ENCODE measurements at regions not wholly inside any gene's neighbourhood (a gene's known extent, or its start where the extent isn't known, plus 50 kb on each side); places are given as distances from the start of the nearest gene placed in this dataset.

GRCh38 chr5:167869125-167869524, 422.3 kb upstream of the WWC1 start:
- no peak for TF ChIP-seq CTCF (conservative IDR thresholded peaks at IDR 0.05; ENCODE audit: control insufficient read depth, insufficient read depth, low read depth, low read length)

GRCh38 chr5:167870055-167870454, 421.4 kb upstream of the WWC1 start:
- H3K4me3 ChIP-seq (ENCODE audit: control insufficient read depth, low read depth, low read length) = no peak overlapping the region
- no peak for TF ChIP-seq CTCF (conservative IDR thresholded peaks at IDR 0.05; ENCODE audit: control insufficient read depth, insufficient read depth, low read depth, low read length)
- DNase-seq (ENCODE audit: low read depth) = peak; percentile 23

More at GRCh38 chr5:167869125-167869524, 422.3 kb upstream of the WWC1 start:
- no peak overlapping the region for H3K4me3 ChIP-seq (ENCODE audit: control insufficient read depth, low read depth, low read length)
- DNase-seq (ENCODE audit: low read depth) = no peak

GRCh38 chr5:167871091-167871490, 420.4 kb upstream of the WWC1 start:
- no peak for DNase-seq (ENCODE audit: low read depth)
- TF ChIP-seq CTCF (conservative IDR thresholded peaks at IDR 0.05; ENCODE audit: control insufficient read depth, insufficient read depth, low read depth, low read length) = no peak
- H3K4me3 ChIP-seq (ENCODE audit: control insufficient read depth, low read depth, low read length) = no peak overlapping the region

- no peak overlapping the region for H3K4me3 ChIP-seq (ENCODE audit: control insufficient read depth, low read depth, low read length)
- DNase-seq (ENCODE audit: low read depth) = no peak
- TF ChIP-seq CTCF (conservative IDR thresholded peaks at IDR 0.05; ENCODE audit: control insufficient read depth, insufficient read depth, low read depth, low read length) = no peak
Measured at GRCh38 chr5:167872791-167873190, 418.7 kb upstream of the WWC1 start.

- no peak for TF ChIP-seq CTCF (conservative IDR thresholded peaks at IDR 0.05; ENCODE audit: control insufficient read depth, insufficient read depth, low read depth, low read length)
- no peak for DNase-seq (ENCODE audit: low read depth)
- no peak overlapping the region for H3K4me3 ChIP-seq (ENCODE audit: control insufficient read depth, low read depth, low read length)
Measured at GRCh38 chr5:167877114-167877722, 414.2 kb upstream of the WWC1 start.

- TF ChIP-seq CTCF (conservative IDR thresholded peaks at IDR 0.05; ENCODE audit: control insufficient read depth, insufficient read depth, low read depth, low read length) = no peak
- H3K4me3 ChIP-seq (ENCODE audit: control insufficient read depth, low read depth, low read length) = no peak overlapping the region
- DNase-seq (ENCODE audit: low read depth) = no peak
Measured at GRCh38 chr5:167877924-167878323, 413.5 kb upstream of the WWC1 start.

- TF ChIP-seq CTCF (conservative IDR thresholded peaks at IDR 0.05; ENCODE audit: control insufficient read depth, insufficient read depth, low read depth, low read length) = no peak
- no peak for DNase-seq (ENCODE audit: low read depth)
- no peak overlapping the region for H3K4me3 ChIP-seq (ENCODE audit: control insufficient read depth, low read depth, low read length)
Measured at GRCh38 chr5:167880420-167880819, 411.0 kb upstream of the WWC1 start.
